ENCODE measurements at regions not wholly inside any gene's neighbourhood (a gene's known extent, or its start where the extent isn't known, plus 50 kb on each side); places are given as distances from the start of the nearest gene placed in this dataset.

GRCh38 chr6:6764764-6765434 lies 176.4 kb downstream of the LY86 start:
- TF ChIP-seq, protein P1, sequence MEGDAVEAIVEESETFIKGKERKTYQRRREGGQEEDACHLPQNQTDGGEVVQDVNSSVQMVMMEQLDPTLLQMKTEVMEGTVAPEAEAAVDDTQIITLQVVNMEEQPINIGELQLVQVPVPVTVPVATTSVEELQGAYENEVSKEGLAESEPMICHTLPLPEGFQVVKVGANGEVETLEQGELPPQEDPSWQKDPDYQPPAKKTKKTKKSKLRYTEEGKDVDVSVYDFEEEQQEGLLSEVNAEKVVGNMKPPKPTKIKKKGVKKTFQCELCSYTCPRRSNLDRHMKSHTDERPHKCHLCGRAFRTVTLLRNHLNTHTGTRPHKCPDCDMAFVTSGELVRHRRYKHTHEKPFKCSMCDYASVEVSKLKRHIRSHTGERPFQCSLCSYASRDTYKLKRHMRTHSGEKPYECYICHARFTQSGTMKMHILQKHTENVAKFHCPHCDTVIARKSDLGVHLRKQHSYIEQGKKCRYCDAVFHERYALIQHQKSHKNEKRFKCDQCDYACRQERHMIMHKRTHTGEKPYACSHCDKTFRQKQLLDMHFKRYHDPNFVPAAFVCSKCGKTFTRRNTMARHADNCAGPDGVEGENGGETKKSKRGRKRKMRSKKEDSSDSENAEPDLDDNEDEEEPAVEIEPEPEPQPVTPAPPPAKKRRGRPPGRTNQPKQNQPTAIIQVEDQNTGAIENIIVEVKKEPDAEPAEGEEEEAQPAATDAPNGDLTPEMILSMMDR (IDR thresholded peaks at IDR 0.05; ENCODE audit: low read depth, low read length, missing control alignments): no peak
- Histone ChIP-seq H3K4me3 (ENCODE audit: low read depth, low read length) (no peak overlapping the region), H3K27ac (no peak overlapping the region), H3K36me3 (replicated peaks) (no peaks in the 10 kb centered on the region), H3K27me3 (replicated peaks) (no peaks in the 10 kb centered on the region)
- no peak for DNase-seq
- in situ Hi-C loops (cut with HindIII; ENCODE audit: low pct_ligation_motif_present, low sequenced_read_pairs): no loop called here

DNA sequence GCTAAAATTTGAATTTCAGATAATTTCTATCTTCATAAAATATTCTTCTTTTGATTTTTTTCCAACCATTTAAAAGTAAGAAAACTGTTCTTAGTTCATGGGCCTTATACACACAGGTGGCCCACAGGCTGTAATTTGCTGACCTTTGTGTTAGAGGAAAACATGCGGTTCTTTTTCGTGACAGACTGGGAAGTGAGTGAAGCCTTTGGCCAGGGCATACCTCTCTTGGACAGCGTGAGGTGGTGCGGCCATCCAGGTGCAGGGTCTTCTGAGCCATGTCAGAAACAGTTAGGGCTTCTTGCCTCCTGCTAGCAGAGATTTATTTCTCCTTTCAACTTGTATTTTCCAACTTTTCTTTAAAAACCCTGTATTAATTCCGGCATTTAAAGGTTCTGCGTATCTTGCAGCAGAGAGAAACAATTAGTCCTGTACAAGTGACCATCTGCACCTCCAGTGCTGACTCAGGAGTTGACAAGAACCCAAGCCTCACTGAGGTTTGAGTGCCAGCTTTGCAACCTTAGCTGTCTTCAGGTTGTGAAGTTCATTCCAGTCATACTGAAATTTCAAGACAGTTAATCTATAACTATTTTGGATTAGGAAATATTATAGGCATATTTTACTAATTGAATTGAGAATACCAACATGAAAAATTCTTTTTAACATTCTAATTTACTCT lies 177.8 kb downstream of the LY86 start:
- H3K36me3 ChIP-seq (replicated peaks): no peaks in the 10 kb centered on the region
- TF ChIP-seq, protein P1 (IDR thresholded peaks at IDR 0.05; ENCODE audit: low read depth, low read length, missing control alignments): no peak
- no peaks in the 10 kb centered on the region for H3K27me3 ChIP-seq (replicated peaks)
- no peak for DNase-seq
- H3K4me3 ChIP-seq (ENCODE audit: low read depth, low read length): no peak overlapping the region
- no peak overlapping the region for H3K27ac ChIP-seq
- in situ Hi-C loops (cut with HindIII; ENCODE audit: low pct_ligation_motif_present, low sequenced_read_pairs): no loop called here

DNA sequence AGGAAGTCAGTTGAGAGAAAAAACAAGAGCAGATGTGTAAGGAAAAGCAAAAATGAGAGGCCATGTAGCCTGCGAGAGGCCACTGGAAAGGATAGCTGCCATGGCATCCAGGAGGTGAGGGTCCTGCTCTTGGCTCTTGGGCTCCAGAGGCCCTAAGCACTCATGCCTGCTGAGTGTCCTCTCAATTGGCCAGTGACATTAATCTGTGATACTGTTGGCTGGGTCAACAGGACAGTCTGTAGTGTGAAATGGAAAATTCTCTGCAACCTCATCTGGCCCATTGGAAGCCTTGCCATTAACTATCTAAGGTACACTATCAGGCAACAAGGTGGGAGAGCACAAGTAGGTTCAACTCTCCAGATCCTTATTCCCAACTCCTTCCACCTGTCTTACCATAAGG lies 180.9 kb downstream of the LY86 start:
- in situ Hi-C loops (cut with HindIII; ENCODE audit: low pct_ligation_motif_present, low sequenced_read_pairs): no loop called here
- TF ChIP-seq, protein P1 (IDR thresholded peaks at IDR 0.05; ENCODE audit: low read depth, low read length, missing control alignments): no peak
- H3K27ac ChIP-seq: no peak overlapping the region
- H3K27me3 ChIP-seq (replicated peaks): no peaks in the 10 kb centered on the region
- DNase-seq: no peak
- H3K36me3 ChIP-seq (replicated peaks): no peaks in the 10 kb centered on the region
- no peak overlapping the region for H3K4me3 ChIP-seq (ENCODE audit: low read depth, low read length)

DNA sequence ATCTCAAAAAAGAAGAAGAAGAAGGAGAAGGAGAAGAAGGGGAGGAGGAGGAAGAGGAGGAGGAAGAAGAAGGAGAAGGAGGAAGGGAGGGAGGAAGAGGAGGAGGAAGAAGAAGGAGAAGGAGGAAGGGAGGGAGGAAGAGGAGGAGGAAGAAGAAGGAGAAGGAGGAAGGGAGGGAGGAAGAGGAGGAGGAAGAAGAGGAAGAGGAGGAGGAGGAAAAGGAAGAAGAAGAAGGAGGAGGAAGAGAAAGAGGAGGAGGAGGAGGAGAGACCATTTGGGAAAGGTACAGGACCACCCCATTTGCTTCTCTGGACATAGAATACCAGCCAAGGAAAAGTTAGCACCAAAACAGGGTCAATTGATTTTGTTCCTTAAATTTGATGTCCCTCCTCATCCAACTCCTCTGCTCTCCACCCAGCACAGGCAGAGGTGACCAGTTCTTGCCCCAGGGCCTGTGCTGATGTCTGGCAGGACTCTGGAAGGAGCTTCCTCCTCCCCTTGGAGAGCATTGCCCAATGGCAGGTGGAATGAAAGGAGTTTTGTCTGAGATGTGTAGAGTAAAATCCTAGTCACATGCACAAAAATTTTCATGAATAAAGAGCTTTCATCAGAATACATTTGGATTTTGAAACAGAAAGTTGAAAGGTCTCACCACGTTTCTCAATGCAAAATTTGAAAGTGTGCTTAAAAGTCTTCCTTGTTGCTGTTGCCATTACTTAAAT lies 182.9 kb downstream of the LY86 start:
- no peaks in the 10 kb centered on the region for H3K27me3 ChIP-seq (replicated peaks)
- in situ Hi-C loops (cut with HindIII; ENCODE audit: low pct_ligation_motif_present, low sequenced_read_pairs): no loop called here

GRCh38 chr6:6771964-6772363 lies 183.4 kb downstream of the LY86 start:
- no peaks in the 10 kb centered on the region for H3K27me3 ChIP-seq (replicated peaks)
- no peak overlapping the region for H3K4me3 ChIP-seq (ENCODE audit: low read depth, low read length)
- TF ChIP-seq, protein P1 (IDR thresholded peaks at IDR 0.05; ENCODE audit: low read depth, low read length, missing control alignments): no peak
- H3K27ac ChIP-seq: no peak overlapping the region
- no peaks in the 10 kb centered on the region for H3K36me3 ChIP-seq (replicated peaks)
- no peak for DNase-seq
- in situ Hi-C loops (cut with HindIII; ENCODE audit: low pct_ligation_motif_present, low sequenced_read_pairs): no loop called here

More for the DNA sequence above, 182.9 kb downstream of the LY86 start:
- no peak for DNase-seq
- H3K4me3 ChIP-seq (ENCODE audit: low read depth, low read length): no peak overlapping the region
- TF ChIP-seq, protein P1 (IDR thresholded peaks at IDR 0.05; ENCODE audit: low read depth, low read length, missing control alignments): no peak
- no peaks in the 10 kb centered on the region for H3K36me3 ChIP-seq (replicated peaks)
- no peak overlapping the region for H3K27ac ChIP-seq

Data from brain microvascular endothelial cell (primary cell).